H7 (cell line): ENCODE measurements at regions not wholly inside any gene's neighbourhood (a gene's known extent, or its start where the extent isn't known, plus 50 kb on each side); places are given as distances from the start of the nearest gene placed in this dataset.

Experiments
- DNase-seq: peaks from one replicate; pipeline ENCODE4 v3.0.0; 2012
- H3K27me3 ChIP-seq: 2 replicates; pipeline ENCODE4 v1.6.0; 2011; ENCODE audit warnings: mild to moderate bottlenecking, low read length; ENCODE audit not compliant: control insufficient read depth, insufficient read depth
- H3K36me3 ChIP-seq: replicated peaks from 2 replicates; pipeline ENCODE4 v1.5.1; 2011; ENCODE audit warnings: low read length; ENCODE audit not compliant: control insufficient read depth, insufficient read depth
- H3K4me3 ChIP-seq: 2 replicates; pipeline ENCODE4 v1.5.1; 2011; ENCODE audit warnings: low read depth, mild to moderate bottlenecking, control low read depth, low read length, moderate library complexity; ENCODE audit not compliant: insufficient read depth

DNA sequence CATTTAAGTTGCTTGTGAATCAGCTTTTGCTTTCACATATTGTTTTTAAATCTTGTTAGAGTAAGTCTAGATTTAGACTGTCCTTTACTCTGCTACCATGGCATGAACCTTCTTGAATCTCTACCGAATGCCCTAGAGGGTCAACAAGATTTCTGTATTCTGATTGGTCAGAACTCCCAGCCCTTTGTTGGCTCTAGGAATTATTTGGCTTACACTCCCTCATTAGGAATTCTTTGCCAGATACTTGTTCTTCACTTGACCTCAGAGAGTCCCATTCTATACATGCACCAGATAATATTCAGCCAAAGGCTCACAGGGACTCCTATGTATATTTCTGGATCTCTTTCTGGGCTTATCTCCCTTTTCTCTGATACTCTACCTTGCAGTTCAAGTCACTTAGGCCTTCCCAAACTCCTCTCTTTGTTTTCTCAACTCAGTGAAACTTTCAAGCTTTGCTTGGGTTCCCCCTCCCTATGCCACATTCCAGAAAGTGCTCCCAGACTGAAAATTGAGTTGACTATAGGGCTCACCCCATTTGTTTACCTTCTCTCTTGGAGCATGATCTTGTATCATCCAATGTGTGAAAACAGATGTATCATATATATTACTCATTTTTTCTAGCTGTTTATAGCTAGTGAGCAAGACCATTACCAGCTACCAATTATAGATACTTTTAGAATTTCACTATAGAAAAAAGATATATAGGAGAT, 405.0 kb downstream of the PLPP3 start:
- DNase-seq: no peak
- H3K36me3 ChIP-seq: no peaks in the 10 kb centered on the region
- H3K27me3 ChIP-seq: no peaks in the 10 kb centered on the region
- no peak overlapping the region for H3K4me3 ChIP-seq

- Histone ChIP-seq H3K36me3 (no peaks in the 10 kb centered on the region), H3K27me3 (no peaks in the 10 kb centered on the region), H3K4me3 (no peak overlapping the region)
- no peak for DNase-seq
Observed at GRCh38 chr1:56173736-56174135, 405.6 kb downstream of the PLPP3 start.

- no peak for DNase-seq
- H3K27me3 ChIP-seq: no peaks in the 10 kb centered on the region
Observed at GRCh38 chr1:56171670-56172069, 407.7 kb downstream of the PLPP3 start.

DNA sequence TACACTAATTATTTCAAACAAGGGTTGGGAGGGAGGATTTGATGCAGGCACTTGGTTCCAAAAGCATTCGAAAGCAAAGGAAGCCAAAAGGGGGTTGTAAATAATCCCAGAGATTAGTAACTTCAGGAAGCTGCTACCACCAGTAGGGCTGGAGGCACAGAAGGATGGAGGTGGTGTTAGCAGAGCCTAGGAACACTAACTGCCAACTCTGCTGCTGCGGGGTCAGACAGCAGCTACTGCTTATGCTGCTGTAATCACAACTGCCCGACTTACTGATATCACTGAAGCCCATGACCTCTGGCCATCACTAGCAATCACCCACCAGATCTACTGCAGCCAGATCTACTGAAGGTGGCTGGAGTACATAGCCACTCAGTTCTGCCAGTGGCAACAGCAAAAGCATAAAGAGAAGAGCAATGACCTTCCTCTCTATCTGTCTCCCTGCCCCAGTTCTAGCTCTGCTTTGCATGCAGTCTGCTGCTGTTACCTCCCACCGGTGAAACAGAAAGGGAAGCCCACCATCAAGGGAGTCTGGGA, 408.5 kb downstream of the PLPP3 start:
- H3K4me3 ChIP-seq: no peak overlapping the region
- DNase-seq: no peak
- H3K36me3 ChIP-seq: no peaks in the 10 kb centered on the region
- H3K27me3 ChIP-seq: no peaks in the 10 kb centered on the region

More at GRCh38 chr1:56171670-56172069, 407.7 kb downstream of the PLPP3 start:
- H3K36me3 ChIP-seq: no peaks in the 10 kb centered on the region
- H3K4me3 ChIP-seq: no peak overlapping the region

DNA sequence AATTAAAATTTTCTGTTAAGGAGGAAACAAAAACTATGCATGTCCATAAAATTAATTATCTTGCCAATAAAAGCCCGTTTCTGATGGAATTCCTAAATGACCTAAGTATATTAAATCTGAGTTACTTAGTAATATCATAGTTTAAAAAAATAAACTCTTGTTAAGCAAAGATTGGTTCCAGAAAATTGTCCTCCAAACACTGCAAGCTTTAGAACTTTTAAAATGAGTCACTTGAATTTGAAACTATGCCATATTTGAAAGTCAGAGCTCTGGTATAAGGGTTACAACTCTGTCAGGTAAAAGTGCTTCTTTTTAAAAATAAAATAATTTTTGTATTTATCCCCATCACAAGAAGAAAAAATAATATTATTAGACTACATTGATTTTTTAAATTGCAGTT, 409.5 kb downstream of the PLPP3 start:
- Histone ChIP-seq H3K36me3 (no peaks in the 10 kb centered on the region), H3K27me3 (no peaks in the 10 kb centered on the region)
- no peak for DNase-seq

DNA sequence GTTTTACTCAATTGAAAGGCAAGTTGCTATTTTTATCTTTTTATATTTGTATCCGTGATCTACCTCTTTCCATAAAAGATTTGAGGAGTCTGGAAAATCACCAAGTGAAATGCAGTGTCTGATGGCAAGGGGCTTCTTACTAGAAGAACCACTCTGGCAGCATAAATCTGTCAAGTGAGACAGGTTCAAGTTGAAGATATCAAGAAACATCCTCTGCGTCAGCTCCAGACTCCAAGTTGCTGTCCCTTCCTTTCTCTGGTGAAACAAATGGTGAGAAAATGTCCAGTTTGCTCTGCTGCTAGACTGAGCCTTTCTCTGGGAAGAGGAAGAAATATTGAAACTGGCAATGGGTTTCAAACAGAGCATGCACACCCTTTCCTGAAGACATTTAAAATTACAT, 411.2 kb downstream of the PLPP3 start:
- no peaks in the 10 kb centered on the region for H3K27me3 ChIP-seq
- no peak for DNase-seq
- H3K36me3 ChIP-seq: no peaks in the 10 kb centered on the region
- H3K4me3 ChIP-seq: no peak overlapping the region

More for the DNA sequence above, 409.5 kb downstream of the PLPP3 start:
- H3K4me3 ChIP-seq: no peak overlapping the region

GRCh38 chr1:56167596-56167995, 411.8 kb downstream of the PLPP3 start:
- H3K36me3 ChIP-seq: no peaks in the 10 kb centered on the region
- no peak overlapping the region for H3K4me3 ChIP-seq
- DNase-seq: no peak
- H3K27me3 ChIP-seq: no peaks in the 10 kb centered on the region

DNA sequence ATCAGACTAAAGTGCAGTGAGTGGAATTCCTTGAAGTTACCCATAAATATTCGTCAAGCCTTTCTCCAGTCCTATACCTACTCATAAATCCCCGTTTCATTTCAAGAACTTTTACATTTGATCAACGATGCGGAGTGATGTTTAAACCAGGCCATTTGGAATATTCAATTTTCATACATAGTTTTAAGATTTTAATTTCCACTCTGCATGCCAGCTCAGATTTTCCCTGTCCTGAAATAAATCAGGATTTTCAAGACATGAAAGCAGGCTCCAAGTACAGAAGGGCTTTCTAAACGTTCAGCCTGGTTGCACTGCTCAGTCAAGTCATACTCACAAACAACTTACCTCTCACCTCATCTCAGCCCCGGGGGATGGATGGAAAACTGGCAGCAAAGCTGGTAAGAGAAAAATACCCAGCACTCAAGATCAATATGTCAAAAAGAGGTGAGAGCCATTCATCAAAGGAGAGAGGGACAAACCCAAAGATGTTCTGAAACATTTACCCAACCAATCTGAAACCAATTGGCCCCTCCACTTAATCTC, 418.5 kb downstream of the PLPP3 start:
- Histone ChIP-seq H3K27me3 (no peaks in the 10 kb centered on the region), H3K36me3 (no peaks in the 10 kb centered on the region), H3K4me3 (no peak overlapping the region)
- no peak for DNase-seq

DNA sequence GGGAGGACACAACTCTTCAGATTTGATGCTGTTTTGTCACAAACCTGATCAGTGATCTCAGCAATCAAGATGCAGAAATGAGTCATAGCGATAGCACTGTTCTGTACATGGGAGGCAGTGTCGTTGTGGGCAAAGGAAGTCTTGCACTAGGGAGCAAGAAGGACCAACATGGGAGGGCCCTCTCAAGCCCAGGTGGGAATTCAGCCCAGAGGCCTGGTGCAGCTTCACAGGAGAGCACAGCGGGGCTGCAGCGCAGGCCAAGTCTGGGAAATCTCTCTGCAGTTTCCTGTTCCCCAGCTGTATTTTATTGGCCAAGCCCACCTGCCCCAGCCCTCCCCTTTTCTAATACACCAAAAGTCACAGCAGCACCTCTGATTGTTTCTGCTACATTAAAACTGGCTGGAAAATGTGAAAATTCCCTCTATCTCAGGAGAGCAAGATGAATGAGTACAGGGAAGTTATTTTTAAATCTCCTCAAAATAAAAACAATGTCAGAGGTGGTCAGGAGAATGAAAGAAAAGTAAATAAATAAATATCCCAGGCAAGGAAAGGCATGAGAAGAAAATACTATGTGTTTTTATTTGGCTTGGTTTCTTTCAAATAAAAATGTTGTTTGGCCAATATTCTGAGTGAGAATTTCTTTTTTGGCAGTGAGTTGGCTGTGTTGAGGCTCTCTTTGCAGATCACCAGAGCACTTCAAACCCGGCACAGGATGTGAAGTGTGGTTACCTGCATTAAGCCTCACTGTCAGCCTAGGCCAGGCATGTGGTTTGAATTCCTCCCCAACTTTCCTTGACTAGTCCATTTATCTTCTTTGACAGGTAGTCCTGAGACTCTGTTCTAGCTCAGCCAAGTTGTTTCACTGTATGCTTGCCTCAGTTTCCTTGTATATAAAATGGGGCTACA, 422.1 kb downstream of the PLPP3 start:
- Histone ChIP-seq H3K36me3 (no peaks in the 10 kb centered on the region), H3K4me3 (no peak overlapping the region), H3K27me3 (no peaks in the 10 kb centered on the region)
- no peak for DNase-seq

- no peak for DNase-seq
- Histone ChIP-seq H3K36me3 (no peaks in the 10 kb centered on the region), H3K27me3 (no peaks in the 10 kb centered on the region), H3K4me3 (no peak overlapping the region)
Observed at GRCh38 chr1:56153276-56153675, 426.1 kb downstream of the PLPP3 start.

DNA sequence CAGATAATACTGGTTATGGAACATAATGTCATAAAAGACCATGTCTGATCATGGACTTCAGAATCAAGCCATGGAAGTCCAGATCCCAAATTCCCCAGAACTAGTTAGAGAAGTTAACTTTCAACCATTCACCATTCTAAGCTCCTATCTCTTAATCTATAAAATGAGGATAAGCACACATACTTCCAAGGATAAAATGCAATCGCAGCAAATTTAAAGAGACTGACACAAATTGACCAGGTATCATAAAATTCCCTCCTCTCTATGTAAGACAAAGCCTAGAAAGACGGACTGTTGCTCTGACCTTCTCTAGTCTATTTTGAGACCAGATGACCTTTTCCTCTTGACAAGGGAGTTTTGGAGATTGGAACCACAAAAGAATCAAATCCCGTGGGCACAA, 426.7 kb downstream of the PLPP3 start:
- H3K4me3 ChIP-seq: no peak overlapping the region
- no peak for DNase-seq
- H3K36me3 ChIP-seq: no peaks in the 10 kb centered on the region
- no peaks in the 10 kb centered on the region for H3K27me3 ChIP-seq

- no peaks in the 10 kb centered on the region for H3K27me3 ChIP-seq
- no peaks in the 10 kb centered on the region for H3K36me3 ChIP-seq
- no peak for DNase-seq
- H3K4me3 ChIP-seq: no peak overlapping the region
Observed at GRCh38 chr1:56151402-56151801, 428.0 kb downstream of the PLPP3 start.

- no peaks in the 10 kb centered on the region for H3K36me3 ChIP-seq
- no peak overlapping the region for H3K4me3 ChIP-seq
- DNase-seq: no peak
- H3K27me3 ChIP-seq: no peaks in the 10 kb centered on the region
Observed at GRCh38 chr1:56150441-56151215, 428.7 kb downstream of the PLPP3 start.

DNA sequence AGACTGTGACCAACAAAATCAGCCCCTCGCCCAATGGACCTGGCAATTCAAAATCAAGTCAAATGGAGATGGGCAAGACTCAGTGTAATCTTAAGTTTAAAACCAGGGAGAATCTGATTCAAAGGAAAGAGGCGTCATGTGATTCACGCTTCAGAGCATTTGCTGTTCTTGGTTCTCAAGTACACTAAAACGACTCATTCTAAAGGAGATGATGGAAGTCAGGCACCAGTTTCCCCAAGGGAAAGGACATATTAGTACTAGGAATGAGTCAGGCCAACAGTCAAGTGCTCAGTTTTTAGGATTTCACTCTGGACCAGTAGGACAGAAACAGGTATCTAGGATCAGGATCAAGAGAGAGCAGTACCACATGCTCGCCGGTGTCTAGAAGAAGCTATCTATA, 429.6 kb downstream of the PLPP3 start:
- no peaks in the 10 kb centered on the region for H3K27me3 ChIP-seq
- no peak overlapping the region for H3K4me3 ChIP-seq
- H3K36me3 ChIP-seq: no peaks in the 10 kb centered on the region
- DNase-seq: no peak
